T-helper 17 cell (primary cell): ENCODE measurements at regions not wholly inside any gene's neighbourhood (a gene's known extent, or its start where the extent isn't known, plus 50 kb on each side); places are given as distances from the start of the nearest gene placed in this dataset.

Source experiments
- ATAC-seq: fragments of 150-1000 bp; cut with Tn5 transposase; 2 replicates; pipeline ENCODE4 v1.10.0; 2021; ENCODE audit warnings: mild to moderate bottlenecking, moderate library complexity
- DNase-seq, 3 donors: peaks; one replicate each; pipeline versions ENCODE4 v3.0.0 to v3.0.0-alpha.2; 2020 to 2021
- H3K9me3 ChIP-seq: one replicate; pipeline ENCODE4 v1.7.0; 2013; ENCODE audit warnings: low read length, mild to moderate bottlenecking; ENCODE audit not compliant: control insufficient read depth, poor library complexity, severe bottlenecking
- H3K27ac Mint-ChIP-seq: one replicate; pipeline ENCODE4 v1.8.0; 2022; ENCODE audit warnings: mild to moderate bottlenecking, moderate library complexity, mixed read lengths
- H3K27me3 Mint-ChIP-seq: one replicate; pipeline ENCODE4 v1.8.0; 2022; ENCODE audit warnings: mixed read lengths
- H3K36me3 Mint-ChIP-seq: one replicate; pipeline ENCODE4 v1.8.0; 2022; ENCODE audit warnings: low read depth, mixed read lengths
- H3K4me1 Mint-ChIP-seq: one replicate; pipeline ENCODE4 v1.8.0; 2022; ENCODE audit warnings: mild to moderate bottlenecking, mixed read lengths
- H3K4me3 Mint-ChIP-seq: one replicate; pipeline ENCODE4 v1.8.0; 2022; ENCODE audit warnings: mild to moderate bottlenecking, moderate library complexity, mixed read lengths

DNA sequence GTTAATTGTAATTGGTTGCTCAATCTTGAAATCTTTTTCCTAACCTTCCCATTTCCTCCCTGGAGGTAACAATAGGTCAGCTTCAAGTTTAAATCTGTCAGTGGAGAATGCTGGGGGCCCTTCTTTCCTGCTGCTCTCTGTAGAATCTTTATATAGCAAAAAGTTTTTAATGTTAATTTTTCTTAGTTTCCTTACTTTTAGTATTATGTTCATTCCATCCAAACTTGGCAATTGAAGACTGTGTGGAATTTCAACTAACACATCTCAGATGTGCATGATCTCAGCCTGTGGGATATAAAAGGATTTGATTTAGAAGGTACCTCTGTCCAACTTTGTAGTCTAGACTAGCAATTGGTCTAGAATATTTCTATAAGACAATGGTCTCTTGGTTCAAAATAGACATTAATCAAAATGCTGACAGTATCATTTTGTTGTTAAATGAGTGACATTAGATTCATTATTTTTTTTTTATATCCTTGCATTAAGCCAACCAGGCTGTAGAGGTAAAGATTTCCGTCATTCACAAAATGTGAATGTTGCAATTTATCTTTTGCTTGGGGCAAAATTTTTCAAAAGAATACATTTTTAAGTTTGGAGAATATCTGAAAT, 100.4 kb upstream of the SEMA3A start:
- Mint-ChIP-seq H3K4me3 (no peak overlapping the region), H3K27me3 (no peaks in the 10 kb centered on the region), H3K36me3 (no peaks in the 10 kb centered on the region), H3K4me1 (no peaks in the 10 kb centered on the region), H3K27ac (no peak overlapping the region)
- DNase-seq (no peak), ATAC-seq (no peak)
- no peaks in the 10 kb centered on the region for H3K9me3 ChIP-seq

DNA sequence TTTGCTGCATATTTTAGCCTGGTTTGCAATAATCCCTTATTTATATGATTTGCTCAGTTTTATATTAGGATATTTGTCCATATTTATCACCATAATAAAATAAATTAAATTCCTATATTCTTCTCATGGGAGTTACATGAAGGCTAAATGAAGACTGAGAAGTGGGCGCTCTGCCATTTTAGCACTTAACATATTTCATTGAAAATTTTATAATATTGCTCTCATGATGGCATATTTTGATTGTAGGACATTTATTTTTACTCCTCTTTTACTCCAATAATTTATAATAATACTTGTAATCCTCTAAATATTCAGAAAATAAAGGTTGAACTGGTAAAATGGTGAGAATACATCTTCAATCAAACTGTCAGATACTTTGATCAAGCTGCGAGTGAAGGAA, 99.8 kb upstream of the SEMA3A start:
- no peak overlapping the region for H3K27ac Mint-ChIP-seq
- ATAC-seq: no peak
- no peak for DNase-seq
- no peaks in the 10 kb centered on the region for H3K27me3 Mint-ChIP-seq
- no peaks in the 10 kb centered on the region for H3K9me3 ChIP-seq
- no peaks in the 10 kb centered on the region for H3K36me3 Mint-ChIP-seq
- H3K4me3 Mint-ChIP-seq: no peak overlapping the region
- no peaks in the 10 kb centered on the region for H3K4me1 Mint-ChIP-seq

DNA sequence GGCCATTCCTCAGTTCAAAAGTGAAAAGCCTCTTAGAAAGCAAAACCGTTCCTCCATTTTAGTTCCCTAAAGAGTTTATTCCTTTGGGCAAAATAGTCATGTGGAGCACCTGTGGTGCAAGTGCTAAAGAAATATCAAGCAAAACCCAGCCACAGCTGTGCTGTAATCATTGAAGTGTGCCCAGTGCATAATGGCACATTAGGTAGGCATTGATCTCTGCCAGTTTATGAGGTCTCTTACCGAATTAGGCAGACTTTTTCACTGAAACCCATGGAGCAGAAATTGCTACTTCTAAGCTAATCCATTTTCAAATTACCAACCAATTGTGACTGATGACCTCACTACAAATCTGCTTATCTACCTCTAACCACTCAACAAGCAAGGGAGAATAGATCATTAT, 97.2 kb upstream of the SEMA3A start:
- no peaks in the 10 kb centered on the region for H3K36me3 Mint-ChIP-seq
- H3K9me3 ChIP-seq: no peaks in the 10 kb centered on the region
- no peaks in the 10 kb centered on the region for H3K27me3 Mint-ChIP-seq
- DNase-seq (no peak), ATAC-seq (no peak)
- H3K27ac Mint-ChIP-seq: no peak overlapping the region
- H3K4me3 Mint-ChIP-seq: no peak overlapping the region
- H3K4me1 Mint-ChIP-seq: no peaks in the 10 kb centered on the region

DNA sequence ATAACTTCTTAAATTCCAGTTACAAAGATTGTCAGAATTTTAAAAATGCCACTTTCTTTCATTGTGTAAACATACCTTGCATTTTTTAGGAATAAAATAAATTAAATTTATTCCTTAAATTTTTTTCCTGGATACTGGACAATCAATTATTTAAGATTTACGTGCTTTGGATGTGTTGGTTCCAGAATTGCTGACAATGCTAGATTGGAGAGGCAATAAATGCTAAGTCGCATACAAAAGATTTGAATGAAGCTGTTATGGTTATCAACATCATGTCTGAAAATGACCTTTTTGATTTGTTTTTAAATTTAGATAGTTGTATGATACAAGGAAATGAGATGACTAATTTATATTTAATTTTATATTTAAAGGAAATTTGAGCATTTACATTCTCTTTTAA, 89.2 kb upstream of the SEMA3A start:
- no peaks in the 10 kb centered on the region for H3K36me3 Mint-ChIP-seq
- no peaks in the 10 kb centered on the region for H3K9me3 ChIP-seq
- no peak overlapping the region for H3K4me3 Mint-ChIP-seq
- H3K27me3 Mint-ChIP-seq: no peaks in the 10 kb centered on the region
- H3K4me1 Mint-ChIP-seq: no peaks in the 10 kb centered on the region
- DNase-seq (no peak), ATAC-seq (no peak)
- no peak overlapping the region for H3K27ac Mint-ChIP-seq

DNA sequence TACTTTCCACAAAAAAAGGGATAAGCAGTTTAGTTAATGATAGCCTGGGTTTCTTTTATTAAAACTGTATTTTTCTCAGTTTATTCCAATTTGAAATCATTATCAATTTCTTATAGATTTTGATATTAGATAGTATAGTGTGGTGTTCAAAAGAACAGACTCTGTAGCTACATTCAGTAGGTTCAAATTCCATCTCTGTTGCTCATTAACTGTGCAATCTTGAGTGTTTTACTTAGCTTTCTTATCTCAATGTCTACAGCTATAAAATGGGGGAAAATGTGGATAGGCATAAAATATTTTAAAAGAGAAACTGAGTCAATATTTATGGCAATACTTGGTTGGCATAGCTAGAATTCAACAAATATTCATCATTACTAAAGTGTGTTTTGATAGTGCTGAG, 86.9 kb upstream of the SEMA3A start:
- H3K9me3 ChIP-seq: no peaks in the 10 kb centered on the region
- Mint-ChIP-seq H3K36me3 (no peaks in the 10 kb centered on the region), H3K4me1 (no peaks in the 10 kb centered on the region), H3K4me3 (no peak overlapping the region), H3K27me3 (no peaks in the 10 kb centered on the region), H3K27ac (no peak overlapping the region)
- DNase-seq (no peak), ATAC-seq (no peak)

DNA sequence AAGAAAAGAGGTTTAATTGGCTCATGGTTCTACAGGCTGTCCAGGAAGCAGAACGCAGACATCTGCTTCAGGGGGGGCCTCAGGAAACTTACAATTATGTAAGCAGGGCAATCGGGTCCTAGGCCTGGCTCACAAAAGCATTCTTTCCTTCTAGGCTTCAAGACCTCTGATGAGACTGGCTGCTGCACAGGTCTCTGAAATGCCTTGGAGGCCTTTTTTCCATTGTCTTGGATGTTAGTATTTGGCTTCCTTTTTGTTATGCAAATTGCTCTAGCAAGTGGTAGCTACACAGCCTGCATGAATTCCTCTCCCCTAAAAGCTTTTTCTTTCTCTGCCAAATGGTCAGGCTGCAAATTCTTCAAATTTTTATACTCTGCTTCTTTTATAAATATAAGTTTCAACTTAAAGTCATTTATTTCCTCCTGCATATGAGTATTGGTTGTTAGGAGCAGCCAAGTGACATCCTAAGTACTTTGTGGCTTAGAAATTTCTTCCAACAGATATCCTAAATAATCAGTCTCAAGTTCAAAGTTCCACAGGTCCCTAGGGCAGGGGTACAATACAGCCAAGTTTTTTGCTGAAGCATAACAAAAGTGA, 83.1 kb upstream of the SEMA3A start:
- no peak for DNase-seq
- H3K4me3 Mint-ChIP-seq: no peak overlapping the region
- no peaks in the 10 kb centered on the region for H3K9me3 ChIP-seq
- no peaks in the 10 kb centered on the region for H3K27me3 Mint-ChIP-seq
- H3K36me3 Mint-ChIP-seq: no peaks in the 10 kb centered on the region
- no peaks in the 10 kb centered on the region for H3K4me1 Mint-ChIP-seq
- ATAC-seq: no peak
- H3K27ac Mint-ChIP-seq: no peak overlapping the region

DNA sequence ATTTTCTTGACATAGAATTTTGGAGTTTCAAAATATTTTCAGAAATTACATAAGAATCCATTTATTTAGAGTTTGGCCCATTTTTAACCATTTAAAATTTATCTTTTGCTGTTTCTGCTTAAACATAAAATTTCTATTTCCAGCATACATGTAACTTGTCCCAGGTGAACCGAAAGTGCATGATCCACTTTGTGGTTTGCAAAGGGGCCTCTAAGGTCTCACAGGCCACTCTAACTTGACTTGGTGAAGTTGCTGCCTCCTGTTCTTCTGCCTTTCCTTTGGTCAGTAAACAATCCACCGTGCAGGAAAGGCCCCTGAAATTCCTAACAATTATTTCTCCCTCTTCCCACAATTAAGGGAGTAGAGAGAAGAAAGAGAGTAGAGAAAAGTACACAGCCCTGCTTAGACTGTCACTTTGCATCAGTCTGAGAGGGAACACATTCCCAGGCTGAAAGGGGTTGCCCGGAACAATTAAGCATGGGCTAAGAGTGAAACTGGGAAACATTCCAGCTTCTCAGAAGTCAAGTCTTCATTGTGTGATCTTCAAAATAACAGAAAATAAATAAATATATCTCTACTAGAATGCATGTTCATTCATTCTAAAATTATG, 79.5 kb upstream of the SEMA3A start:
- H3K4me1 Mint-ChIP-seq: no peaks in the 10 kb centered on the region
- no peaks in the 10 kb centered on the region for H3K9me3 ChIP-seq
- DNase-seq: no peak
- no peak for ATAC-seq
- H3K4me3 Mint-ChIP-seq: no peak overlapping the region
- H3K36me3 Mint-ChIP-seq: no peaks in the 10 kb centered on the region
- no peak overlapping the region for H3K27ac Mint-ChIP-seq
- H3K27me3 Mint-ChIP-seq: no peaks in the 10 kb centered on the region

DNA sequence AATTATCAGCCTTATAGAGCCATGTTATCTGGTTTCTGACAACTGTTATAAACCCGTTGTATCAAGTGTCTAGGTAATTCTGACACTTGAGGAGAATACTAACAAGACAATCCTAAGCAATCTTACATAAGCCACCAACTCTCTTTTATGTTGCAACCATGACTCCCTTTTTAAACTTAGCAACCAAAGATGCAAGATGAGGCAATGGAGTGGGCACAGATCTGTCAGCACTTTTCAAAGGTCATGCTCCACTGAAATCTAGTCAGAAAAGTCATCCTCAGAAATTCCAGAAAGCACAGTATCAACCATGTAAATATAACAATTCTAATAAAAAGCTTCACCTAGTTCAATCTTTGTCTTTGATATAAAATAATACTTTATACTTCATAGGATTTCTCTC, 77.0 kb upstream of the SEMA3A start:
- H3K4me1 Mint-ChIP-seq: no peaks in the 10 kb centered on the region
- no peaks in the 10 kb centered on the region for H3K9me3 ChIP-seq
- no peak overlapping the region for H3K27ac Mint-ChIP-seq
- no peak overlapping the region for H3K4me3 Mint-ChIP-seq
- ATAC-seq (no peak), DNase-seq (no peak)
- H3K27me3 Mint-ChIP-seq: no peaks in the 10 kb centered on the region
- no peaks in the 10 kb centered on the region for H3K36me3 Mint-ChIP-seq

DNA sequence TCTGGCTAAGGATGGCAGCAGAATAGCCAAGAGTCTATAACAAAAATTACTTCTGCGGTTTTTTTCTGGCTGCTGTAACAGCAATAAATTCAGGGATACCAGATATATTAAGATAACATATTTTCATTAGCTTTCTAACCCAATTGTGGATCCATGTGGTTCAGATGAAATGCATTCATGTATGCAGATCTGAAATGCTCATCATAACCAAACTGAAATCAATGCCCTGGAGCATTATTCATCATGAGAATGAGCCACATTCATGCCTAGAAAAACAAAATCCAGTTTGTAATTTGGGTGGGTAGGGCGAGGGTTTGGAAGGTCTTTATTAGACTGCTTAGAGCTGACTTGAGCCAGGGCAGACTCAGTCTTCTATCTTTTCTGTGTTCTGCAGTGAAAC, 69.8 kb upstream of the SEMA3A start:
- ATAC-seq (no peak), DNase-seq (no peak)
- no peak overlapping the region for H3K4me3 Mint-ChIP-seq
- no peaks in the 10 kb centered on the region for H3K27me3 Mint-ChIP-seq
- H3K9me3 ChIP-seq: no peaks in the 10 kb centered on the region
- H3K4me1 Mint-ChIP-seq: no peaks in the 10 kb centered on the region
- H3K27ac Mint-ChIP-seq: no peak overlapping the region
- H3K36me3 Mint-ChIP-seq: no peaks in the 10 kb centered on the region

DNA sequence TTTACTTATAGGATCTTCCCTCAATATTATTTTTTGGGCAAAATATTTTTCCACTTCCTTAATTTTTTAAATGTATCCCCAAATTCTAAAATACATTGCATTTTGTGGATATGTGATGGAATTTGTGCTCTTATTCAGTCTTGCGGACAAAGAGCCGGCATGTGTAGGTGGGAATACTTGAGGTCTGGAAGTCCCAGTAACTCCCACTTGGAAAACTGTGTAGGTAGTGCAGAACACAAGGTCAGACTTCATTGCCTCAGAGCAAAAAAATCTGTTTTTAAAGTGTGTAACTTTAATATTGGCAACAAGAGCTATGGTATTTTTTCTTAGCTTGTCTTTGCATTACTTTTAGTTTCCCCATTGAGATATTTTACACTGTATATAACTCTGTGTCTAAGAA, 68.5 kb upstream of the SEMA3A start:
- DNase-seq (no peak), ATAC-seq (no peak)
- H3K9me3 ChIP-seq: no peaks in the 10 kb centered on the region
- Mint-ChIP-seq H3K27ac (no peak overlapping the region), H3K4me3 (no peak overlapping the region), H3K36me3 (no peaks in the 10 kb centered on the region), H3K27me3 (no peaks in the 10 kb centered on the region), H3K4me1 (no peaks in the 10 kb centered on the region)

DNA sequence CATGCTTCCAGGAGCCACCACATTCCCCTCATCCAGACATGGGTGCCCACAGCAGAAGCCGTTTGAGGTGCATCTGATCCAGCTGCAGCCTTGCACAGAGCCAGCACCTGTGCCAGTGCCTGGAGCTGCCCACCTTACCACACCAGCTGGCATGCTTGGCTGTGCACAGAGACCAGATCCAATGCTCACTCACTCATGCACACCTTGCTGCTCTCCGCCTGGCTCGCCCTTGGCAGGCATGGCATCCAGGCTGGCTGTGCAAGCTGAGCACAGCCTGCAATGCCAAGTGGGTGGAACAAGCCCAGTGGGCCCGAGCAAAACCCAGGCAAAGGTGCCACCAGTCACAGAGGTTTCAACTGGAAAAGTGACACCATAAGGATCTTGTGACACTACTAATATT, 66.9 kb upstream of the SEMA3A start:
- Mint-ChIP-seq H3K4me1 (no peaks in the 10 kb centered on the region), H3K27ac (no peak overlapping the region), H3K27me3 (no peaks in the 10 kb centered on the region), H3K36me3 (no peaks in the 10 kb centered on the region), H3K4me3 (no peak overlapping the region)
- ATAC-seq (no peak), DNase-seq (no peak)
- no peaks in the 10 kb centered on the region for H3K9me3 ChIP-seq

DNA sequence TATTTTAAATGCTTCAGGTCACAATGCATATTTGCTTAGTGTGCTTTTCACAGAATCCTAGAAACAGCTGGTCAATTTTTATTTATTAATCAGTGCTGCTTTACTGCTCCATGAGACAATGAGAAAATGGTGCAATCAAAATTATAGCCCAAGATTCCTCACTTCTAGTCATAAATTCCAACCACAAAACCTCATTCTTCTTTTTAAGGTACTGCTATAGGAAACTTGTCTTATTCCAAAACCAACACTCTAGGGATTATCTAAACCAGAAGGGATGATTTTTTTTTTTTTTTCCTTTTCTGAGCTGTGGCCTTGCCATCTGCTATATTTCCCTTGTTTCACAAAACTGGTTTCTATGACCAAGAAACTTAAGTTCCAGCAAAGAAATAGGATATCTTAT, 64.0 kb upstream of the SEMA3A start:
- DNase-seq (no peak), ATAC-seq (no peak)
- no peaks in the 10 kb centered on the region for H3K4me1 Mint-ChIP-seq
- H3K9me3 ChIP-seq: no peaks in the 10 kb centered on the region
- H3K27ac Mint-ChIP-seq: no peak overlapping the region
- no peaks in the 10 kb centered on the region for H3K36me3 Mint-ChIP-seq
- H3K4me3 Mint-ChIP-seq: no peak overlapping the region
- H3K27me3 Mint-ChIP-seq: no peaks in the 10 kb centered on the region

DNA sequence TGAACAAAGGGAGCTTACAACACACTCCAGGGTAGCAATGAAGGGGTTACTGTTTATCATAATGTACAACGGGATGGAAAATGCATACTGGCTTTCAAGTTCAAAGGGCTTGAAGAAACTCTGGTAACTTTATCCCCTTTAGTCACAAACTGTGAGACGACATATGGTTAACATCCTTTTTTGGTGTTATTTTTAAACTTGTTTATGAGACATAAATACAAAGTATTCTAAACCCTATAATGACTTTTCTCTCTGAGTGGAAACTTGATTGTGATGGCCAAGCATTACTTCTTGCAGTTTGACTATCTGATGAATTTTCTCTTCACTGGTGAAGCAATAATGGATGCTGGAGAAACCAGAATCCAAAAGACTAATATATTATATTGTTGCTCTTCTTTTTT, 62.0 kb upstream of the SEMA3A start:
- H3K27me3 Mint-ChIP-seq: no peaks in the 10 kb centered on the region

DNA sequence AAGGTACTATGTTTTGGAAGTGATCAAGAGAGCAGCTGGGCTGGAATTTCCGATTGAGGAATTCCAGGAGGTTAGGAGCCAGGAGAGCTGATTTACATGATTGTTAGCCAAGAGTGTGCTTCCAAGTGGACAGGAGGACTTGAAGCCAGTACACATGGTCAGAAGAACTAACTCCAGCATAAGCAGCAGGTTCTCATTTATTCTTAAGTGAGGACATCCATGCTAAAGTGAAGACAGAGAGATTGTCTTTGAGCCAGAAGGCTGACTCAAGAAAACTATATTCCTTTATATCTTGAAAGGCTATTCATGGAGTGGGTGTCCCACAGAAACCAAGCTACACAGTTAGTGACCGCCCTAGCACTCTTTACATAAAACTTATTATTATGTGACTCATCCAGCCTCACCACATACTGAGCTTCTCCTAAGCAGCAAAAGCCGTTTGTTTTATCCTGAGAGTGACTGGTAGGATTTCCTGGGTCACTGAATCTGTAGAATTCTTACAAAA, 56.7 kb upstream of the SEMA3A start:
- Mint-ChIP-seq H3K4me1 (no peaks in the 10 kb centered on the region), H3K4me3 (no peak overlapping the region), H3K27me3 (no peaks in the 10 kb centered on the region), H3K36me3 (no peaks in the 10 kb centered on the region), H3K27ac (no peak overlapping the region)
- no peak for DNase-seq
- H3K9me3 ChIP-seq: no peaks in the 10 kb centered on the region
- no peak for ATAC-seq

More for the DNA sequence above, 62.0 kb upstream of the SEMA3A start:
- Mint-ChIP-seq H3K27ac (no peak overlapping the region), H3K4me3 (no peak overlapping the region), H3K36me3 (no peaks in the 10 kb centered on the region), H3K4me1 (no peaks in the 10 kb centered on the region)
- no peaks in the 10 kb centered on the region for H3K9me3 ChIP-seq
- DNase-seq (no peak), ATAC-seq (no peak)
